ENCODE measurements at regions not wholly inside any gene's neighbourhood (a gene's known extent, or its start where the extent isn't known, plus 50 kb on each side); places are given as distances from the start of the nearest gene placed in this dataset.

DNA sequence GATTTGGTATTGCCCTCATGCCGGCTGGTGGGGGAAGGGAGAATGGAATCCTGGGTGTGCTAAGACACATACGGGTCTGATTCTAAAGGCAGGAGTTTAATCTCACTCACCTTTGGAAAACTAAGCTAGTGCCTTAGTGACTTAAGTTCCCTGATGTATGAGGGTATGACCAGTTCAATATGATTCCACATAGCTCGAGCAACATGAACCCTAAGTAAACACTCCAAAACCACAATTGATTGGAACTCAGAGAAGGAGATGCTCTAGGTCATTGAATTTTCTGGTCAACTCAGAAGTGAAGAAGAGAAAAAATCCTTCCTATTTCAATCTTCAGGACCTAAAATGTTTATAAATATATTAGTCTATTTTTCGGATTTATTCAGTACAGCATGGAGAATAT is 420.1 kb upstream of the INTU start:
- TF ChIP-seq, protein P1, sequence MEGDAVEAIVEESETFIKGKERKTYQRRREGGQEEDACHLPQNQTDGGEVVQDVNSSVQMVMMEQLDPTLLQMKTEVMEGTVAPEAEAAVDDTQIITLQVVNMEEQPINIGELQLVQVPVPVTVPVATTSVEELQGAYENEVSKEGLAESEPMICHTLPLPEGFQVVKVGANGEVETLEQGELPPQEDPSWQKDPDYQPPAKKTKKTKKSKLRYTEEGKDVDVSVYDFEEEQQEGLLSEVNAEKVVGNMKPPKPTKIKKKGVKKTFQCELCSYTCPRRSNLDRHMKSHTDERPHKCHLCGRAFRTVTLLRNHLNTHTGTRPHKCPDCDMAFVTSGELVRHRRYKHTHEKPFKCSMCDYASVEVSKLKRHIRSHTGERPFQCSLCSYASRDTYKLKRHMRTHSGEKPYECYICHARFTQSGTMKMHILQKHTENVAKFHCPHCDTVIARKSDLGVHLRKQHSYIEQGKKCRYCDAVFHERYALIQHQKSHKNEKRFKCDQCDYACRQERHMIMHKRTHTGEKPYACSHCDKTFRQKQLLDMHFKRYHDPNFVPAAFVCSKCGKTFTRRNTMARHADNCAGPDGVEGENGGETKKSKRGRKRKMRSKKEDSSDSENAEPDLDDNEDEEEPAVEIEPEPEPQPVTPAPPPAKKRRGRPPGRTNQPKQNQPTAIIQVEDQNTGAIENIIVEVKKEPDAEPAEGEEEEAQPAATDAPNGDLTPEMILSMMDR (IDR thresholded peaks at IDR 0.05), result no peak
- TF ChIP-seq POLR2AphosphoS5 (IDR thresholded peaks at IDR 0.05), result no peak

Measured in suprapubic skin (tissue), 3 donors.